ENCODE measurements at regions not wholly inside any gene's neighbourhood (a gene's known extent, or its start where the extent isn't known, plus 50 kb on each side); places are given as distances from the start of the nearest gene placed in this dataset.

DNA sequence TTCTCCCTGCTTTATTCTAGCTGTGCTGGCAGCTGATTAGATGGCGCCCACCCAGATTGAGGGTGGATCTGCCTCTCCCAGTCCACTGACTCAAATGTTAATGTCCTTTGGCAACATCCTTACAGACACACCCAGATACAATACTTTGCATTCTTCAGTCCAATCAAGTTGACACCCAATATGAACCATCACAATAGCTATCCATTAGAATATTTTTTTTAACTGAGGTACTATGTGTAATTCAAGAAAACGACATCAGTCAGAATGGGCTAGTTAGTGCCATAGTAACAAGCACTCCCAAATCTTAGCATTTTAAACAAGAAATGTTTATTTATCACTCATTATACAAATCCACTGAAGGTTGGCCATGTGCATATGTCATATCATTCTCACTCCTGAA, 723.1 kb downstream of the NR2F2 start (continued):
- TF ChIP-seq, protein P1, sequence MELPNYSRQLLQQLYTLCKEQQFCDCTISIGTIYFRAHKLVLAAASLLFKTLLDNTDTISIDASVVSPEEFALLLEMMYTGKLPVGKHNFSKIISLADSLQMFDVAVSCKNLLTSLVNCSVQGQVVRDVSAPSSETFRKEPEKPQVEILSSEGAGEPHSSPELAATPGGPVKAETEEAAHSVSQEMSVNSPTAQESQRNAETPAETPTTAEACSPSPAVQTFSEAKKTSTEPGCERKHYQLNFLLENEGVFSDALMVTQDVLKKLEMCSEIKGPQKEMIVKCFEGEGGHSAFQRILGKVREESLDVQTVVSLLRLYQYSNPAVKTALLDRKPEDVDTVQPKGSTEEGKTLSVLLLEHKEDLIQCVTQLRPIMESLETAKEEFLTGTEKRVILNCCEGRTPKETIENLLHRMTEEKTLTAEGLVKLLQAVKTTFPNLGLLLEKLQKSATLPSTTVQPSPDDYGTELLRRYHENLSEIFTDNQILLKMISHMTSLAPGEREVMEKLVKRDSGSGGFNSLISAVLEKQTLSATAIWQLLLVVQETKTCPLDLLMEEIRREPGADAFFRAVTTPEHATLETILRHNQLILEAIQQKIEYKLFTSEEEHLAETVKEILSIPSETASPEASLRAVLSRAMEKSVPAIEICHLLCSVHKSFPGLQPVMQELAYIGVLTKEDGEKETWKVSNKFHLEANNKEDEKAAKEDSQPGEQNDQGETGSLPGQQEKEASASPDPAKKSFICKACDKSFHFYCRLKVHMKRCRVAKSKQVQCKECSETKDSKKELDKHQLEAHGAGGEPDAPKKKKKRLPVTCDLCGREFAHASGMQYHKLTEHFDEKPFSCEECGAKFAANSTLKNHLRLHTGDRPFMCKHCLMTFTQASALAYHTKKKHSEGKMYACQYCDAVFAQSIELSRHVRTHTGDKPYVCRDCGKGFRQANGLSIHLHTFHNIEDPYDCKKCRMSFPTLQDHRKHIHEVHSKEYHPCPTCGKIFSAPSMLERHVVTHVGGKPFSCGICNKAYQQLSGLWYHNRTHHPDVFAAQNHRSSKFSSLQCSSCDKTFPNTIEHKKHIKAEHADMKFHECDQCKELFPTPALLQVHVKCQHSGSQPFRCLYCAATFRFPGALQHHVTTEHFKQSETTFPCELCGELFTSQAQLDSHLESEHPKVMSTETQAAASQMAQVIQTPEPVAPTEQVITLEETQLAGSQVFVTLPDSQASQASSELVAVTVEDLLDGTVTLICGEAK (IDR thresholded peaks at IDR 0.05) = no peak
- TF ChIP-seq, protein P1 (CRISPR knock-in tag; IDR thresholded peaks at IDR 0.05) = no peak
- TF ChIP-seq, protein P2, sequence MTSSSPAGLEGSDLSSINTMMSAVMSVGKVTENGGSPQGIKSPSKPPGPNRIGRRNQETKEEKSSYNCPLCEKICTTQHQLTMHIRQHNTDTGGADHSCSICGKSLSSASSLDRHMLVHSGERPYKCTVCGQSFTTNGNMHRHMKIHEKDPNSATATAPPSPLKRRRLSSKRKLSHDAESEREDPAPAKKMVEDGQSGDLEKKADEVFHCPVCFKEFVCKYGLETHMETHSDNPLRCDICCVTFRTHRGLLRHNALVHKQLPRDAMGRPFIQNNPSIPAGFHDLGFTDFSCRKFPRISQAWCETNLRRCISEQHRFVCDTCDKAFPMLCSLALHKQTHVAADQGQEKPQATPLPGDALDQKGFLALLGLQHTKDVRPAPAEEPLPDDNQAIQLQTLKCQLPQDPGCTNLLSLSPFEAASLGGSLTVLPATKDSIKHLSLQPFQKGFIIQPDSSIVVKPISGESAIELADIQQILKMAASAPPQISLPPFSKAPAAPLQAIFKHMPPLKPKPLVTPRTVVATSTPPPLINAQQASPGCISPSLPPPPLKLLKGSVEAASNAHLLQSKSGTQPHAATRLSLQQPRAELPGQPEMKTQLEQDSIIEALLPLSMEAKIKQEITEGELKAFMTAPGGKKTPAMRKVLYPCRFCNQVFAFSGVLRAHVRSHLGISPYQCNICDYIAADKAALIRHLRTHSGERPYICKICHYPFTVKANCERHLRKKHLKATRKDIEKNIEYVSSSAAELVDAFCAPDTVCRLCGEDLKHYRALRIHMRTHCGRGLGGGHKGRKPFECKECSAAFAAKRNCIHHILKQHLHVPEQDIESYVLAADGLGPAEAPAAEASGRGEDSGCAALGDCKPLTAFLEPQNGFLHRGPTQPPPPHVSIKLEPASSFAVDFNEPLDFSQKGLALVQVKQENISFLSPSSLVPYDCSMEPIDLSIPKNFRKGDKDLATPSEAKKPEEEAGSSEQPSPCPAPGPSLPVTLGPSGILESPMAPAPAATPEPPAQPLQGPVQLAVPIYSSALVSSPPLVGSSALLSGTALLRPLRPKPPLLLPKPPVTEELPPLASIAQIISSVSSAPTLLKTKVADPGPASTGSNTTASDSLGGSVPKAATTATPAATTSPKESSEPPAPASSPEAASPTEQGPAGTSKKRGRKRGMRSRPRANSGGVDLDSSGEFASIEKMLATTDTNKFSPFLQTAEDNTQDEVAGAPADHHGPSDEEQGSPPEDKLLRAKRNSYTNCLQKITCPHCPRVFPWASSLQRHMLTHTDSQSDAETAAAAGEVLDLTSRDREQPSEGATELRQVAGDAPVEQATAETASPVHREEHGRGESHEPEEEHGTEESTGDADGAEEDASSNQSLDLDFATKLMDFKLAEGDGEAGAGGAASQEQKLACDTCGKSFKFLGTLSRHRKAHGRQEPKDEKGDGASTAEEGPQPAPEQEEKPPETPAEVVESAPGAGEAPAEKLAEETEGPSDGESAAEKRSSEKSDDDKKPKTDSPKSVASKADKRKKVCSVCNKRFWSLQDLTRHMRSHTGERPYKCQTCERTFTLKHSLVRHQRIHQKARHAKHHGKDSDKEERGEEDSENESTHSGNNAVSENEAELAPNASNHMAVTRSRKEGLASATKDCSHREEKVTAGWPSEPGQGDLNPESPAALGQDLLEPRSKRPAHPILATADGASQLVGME (CRISPR knock-in tag; IDR thresholded peaks at IDR 0.05) = no peak
- TF ChIP-seq NR4A1 (CRISPR knock-in tag; IDR thresholded peaks at IDR 0.05) (no peak), NR4A1 (tag; IDR thresholded peaks at IDR 0.05) (no peak), RB1 (IDR thresholded peaks at IDR 0.05; ENCODE audit: low read depth) (no peak)

Data from K562 (cell line).